Pancreas (tissue), 10 donors: ENCODE measurements at regions not wholly inside any gene's neighbourhood (a gene's known extent, or its start where the extent isn't known, plus 50 kb on each side); places are given as distances from the start of the nearest gene placed in this dataset.

Experiments used
- ATAC-seq, 4 donors: fragments of 200-7000 bp; cut with Tn5 transposase; one replicate each; pipeline versions ENCODE4 v1.8.0 to v1.9.1; 2020; ENCODE audit warnings: mild to moderate bottlenecking in 4 of 4, moderate library complexity in 4 of 4
- DNase-seq, 6 donors: peaks; one replicate each; pipeline ENCODE4 v3.0.0-alpha.2; 2020
- FAIRE-seq: peaks from 2 replicates; lab custom pipeline; 2012; peaks lifted over from hg19 to GRCh38; lab: Jason Lieb, UNC
- H3K27ac ChIP-seq, 4 donors: fragments of 200-600 bp; sonication (generic); 1 replicate in 3 of 4; 2 replicates in 1 of 4; pipeline versions ENCODE4 v1.5.0 to v1.8.0; 2020
- H3K27me3 ChIP-seq, 4 donors: fragments of 200-600 bp; one replicate each; pipeline ENCODE4 v1.8.0; 2021
- H3K36me3 ChIP-seq, 3 donors: fragments of 200-600 bp; sonication (generic) in 1 of 3; one replicate each; pipeline versions ENCODE4 v1.5.0 to v1.8.0; 2020 to 2021
- H3K4me1 ChIP-seq, 3 donors: fragments of 200-600 bp; one replicate each; pipeline ENCODE4 v1.8.0; 2021
- H3K4me3 ChIP-seq, 4 donors: fragments of 200-600 bp; sonication (generic) in 2 of 4; one replicate each; pipeline versions ENCODE4 v1.5.0 to v1.8.0; 2020 to 2021
- H3K9me3 ChIP-seq, 4 donors: fragments of 200-600 bp; one replicate each; pipeline ENCODE4 v1.8.0; 2021
- CTCF ChIP-seq, 4 donors: fragments of 200-600 bp; sonication (generic) in 3 of 4; IDR thresholded peaks; one replicate each; pipeline versions ENCODE4 v1.5.0 to v1.8.0; 2021; ENCODE audit warnings: antibody characterized with exemption in 4 of 4
- WGBS, 2 donors: extraction: QIAGEN DNeasy Blood & Tissue Kit; methylation state at CpG; one replicate each; pipeline ENCODE4 v1.1.7; 2013; 5-methylcytosine and 5-hydroxymethylcytosine counted together
- intact Hi-C, 3 donors: fragments of 100-400 bp; cut with DNase I; formaldehyde crosslinking; loops; one replicate each; pipeline versions ENCODE4 v1.11.1 to v1.14.2; 2022
- donor health status: healthy with polysubstance abuse.
- donor health status: DM: no; HTN: no; CAD: no; lungs with moderate emphysema.
- donor health status: DM: no; HTN: no; CAD: no.
- donor health status: control.
- donor health status: control.
- donor health status: Bipolar disorder and iron deficiency.
- donor health status: DM: yes; HTN: yes; CAD: no.
- donor health status: DM: no; HTN: no; CAD: no.
- donor health status: DM: no; HTN: no; CAD: no.
- donor health status: DM: yes; HTN: yes; CAD: no.

GRCh38 chr2:146037334-146037870 is 1517.5 kb upstream of the ZEB2 start:
- TF ChIP-seq CTCF (IDR thresholded peaks at IDR 0.05) = no peak
- DNase-seq (no peak), FAIRE-seq (no peak), ATAC-seq (no peak)
- H3K4me3 ChIP-seq = no peak overlapping the region
- intact Hi-C loops = no loop called here
- WGBS, 2 donors = 78 to 84% methylated on average over 7 of the region's 7 CpGs
- no peaks in the 10 kb centered on the region for H3K9me3 ChIP-seq
- H3K36me3 ChIP-seq = no peaks in the 10 kb centered on the region
- H3K27me3 ChIP-seq = no peaks in the 10 kb centered on the region
- H3K27ac ChIP-seq = no peak overlapping the region
- no peaks in the 10 kb centered on the region for H3K4me1 ChIP-seq

- no peak for DNase-seq
- Histone ChIP-seq H3K4me1 (no peaks in the 10 kb centered on the region), H3K9me3 (no peaks in the 10 kb centered on the region), H3K4me3 (no peak overlapping the region), H3K27ac (no peak overlapping the region), H3K36me3 (no peaks in the 10 kb centered on the region), H3K27me3 (no peaks in the 10 kb centered on the region)
- no peak for TF ChIP-seq CTCF (IDR thresholded peaks at IDR 0.05)
- ATAC-seq = no peak
- 83 to 95% methylated on average over 3 of the region's 3 CpGs for WGBS, 2 donors
- FAIRE-seq = no peak
- intact Hi-C loops = no loop called here
These were observed 1511.2 kb upstream of the ZEB2 start for GRCh38 chr2:146031158-146031557.

GRCh38 chr2:146027156-146027555 is 1507.2 kb upstream of the ZEB2 start:
- H3K4me1 ChIP-seq = no peaks in the 10 kb centered on the region
- H3K9me3 ChIP-seq = peaks cover 0 to 4% (median 0%) of the 10 kb centered on the region in 4 donors
- intact Hi-C loops = no loop called here
- WGBS, 2 donors = 82 to 86% methylated on average over 2 of the region's 2 CpGs
- H3K27ac ChIP-seq = no peak overlapping the region
- H3K27me3 ChIP-seq = no peaks in the 10 kb centered on the region
- ATAC-seq (no peak), DNase-seq (no peak), FAIRE-seq (no peak)
- no peak for TF ChIP-seq CTCF (IDR thresholded peaks at IDR 0.05)
- no peak overlapping the region for H3K4me3 ChIP-seq
- no peaks in the 10 kb centered on the region for H3K36me3 ChIP-seq

GRCh38 chr2:146025519-146025918 is 1505.6 kb upstream of the ZEB2 start:
- Histone ChIP-seq H3K4me3 (no peak overlapping the region), H3K27ac (no peak overlapping the region), H3K4me1 (no peaks in the 10 kb centered on the region), H3K27me3 (no peaks in the 10 kb centered on the region), H3K9me3 (peaks cover 0 to 4% (median 0%) of the 10 kb centered on the region in 4 donors), H3K36me3 (no peaks in the 10 kb centered on the region)
- intact Hi-C loops = no loop called here
- FAIRE-seq (no peak), ATAC-seq (no peak), DNase-seq (no peak)
- no peak for TF ChIP-seq CTCF (IDR thresholded peaks at IDR 0.05)
- WGBS, 2 donors = 46 to 57% methylated on average over 1 of the region's 1 CpG

- Histone ChIP-seq H3K4me3 (no peak overlapping the region), H3K9me3 (peaks cover 0 to 4% (median 0%) of the 10 kb centered on the region in 4 donors), H3K36me3 (no peaks in the 10 kb centered on the region), H3K4me1 (no peaks in the 10 kb centered on the region), H3K27me3 (no peaks in the 10 kb centered on the region), H3K27ac (no peak overlapping the region)
- ATAC-seq (no peak), FAIRE-seq (no peak), DNase-seq (no peak)
- WGBS, 2 donors = 77 to 91% methylated on average over 1 of the region's 1 CpG
- intact Hi-C loops = no loop called here
- TF ChIP-seq CTCF (IDR thresholded peaks at IDR 0.05) = no peak
These were observed 1504.4 kb upstream of the ZEB2 start for GRCh38 chr2:146024212-146024743.
